CD8-positive, alpha-beta memory T cell (primary cell): ENCODE measurements at regions not wholly inside any gene's neighbourhood (a gene's known extent, or its start where the extent isn't known, plus 50 kb on each side); places are given as distances from the start of the nearest gene placed in this dataset.

ENCODE experiments used
- CTCF ChIA-PET: fragments of 350-600 bp; sonication (Branson Sonifier 250); formaldehyde crosslinking; loops from one replicate; lab custom pipeline; 2021; ENCODE audit warnings: antibody characterized with exemption; lab: Charles Lee
- POLR2A ChIA-PET: fragments of 350-600 bp; sonication (Branson Sonifier 250); formaldehyde crosslinking; loops from one replicate; lab custom pipeline; 2021; ENCODE audit warnings: antibody characterized with exemption; lab: Charles Lee
- DNase-seq, 5 donors: peaks; one replicate each; pipeline versions ENCODE4 v3.0.0 to v3.0.0-alpha.2; 2020 to 2022; ENCODE audit warnings: mixed read lengths in 1 of 5
- H3K27ac ChIP-seq: one replicate; pipeline ENCODE4 v1.7.0; 2013; ENCODE audit warnings: low read depth, mild to moderate bottlenecking, low read length, moderate library complexity
- H3K27me3 ChIP-seq: 2 replicates; pipeline ENCODE4 v1.7.0; 2013; ENCODE audit warnings: low read length, mild to moderate bottlenecking; ENCODE audit not compliant: insufficient read depth, poor library complexity, severe bottlenecking
- H3K36me3 ChIP-seq: 2 replicates; pipeline ENCODE4 v1.7.0; 2013; ENCODE audit warnings: mild to moderate bottlenecking, low read length, moderate library complexity; ENCODE audit not compliant: insufficient read depth
- H3K4me1 ChIP-seq: 2 replicates; pipeline ENCODE4 v1.7.0; 2013; ENCODE audit warnings: mild to moderate bottlenecking, low read length, moderate library complexity; ENCODE audit not compliant: insufficient read depth
- H3K4me3 ChIP-seq: 2 replicates; pipeline ENCODE4 v1.7.0; 2013; ENCODE audit warnings: mild to moderate bottlenecking, low read length
- H3K9me3 ChIP-seq: 2 replicates; pipeline ENCODE4 v1.7.0; 2013; ENCODE audit warnings: mild to moderate bottlenecking, low read length
- H3K27ac Mint-ChIP-seq, 8 donors: one replicate each; pipeline ENCODE4 v1.8.0; 2020 to 2021; ENCODE audit warnings: mixed read lengths in 8 of 8, mild to moderate bottlenecking in 6 of 8, inconsistent platforms in 3 of 8, moderate library complexity in 3 of 8
- H3K27me3 Mint-ChIP-seq, 2 donors: one replicate each; pipeline ENCODE4 v1.8.0; 2020 to 2021; ENCODE audit warnings: mixed read lengths in 2 of 2, mild to moderate bottlenecking in 1 of 2, moderate library complexity in 1 of 2
- H3K36me3 Mint-ChIP-seq, 3 donors: one replicate each; pipeline ENCODE4 v1.8.0; 2020 to 2021; ENCODE audit warnings: mixed read lengths in 3 of 3, inconsistent platforms in 1 of 3, mild to moderate bottlenecking in 1 of 3
- H3K4me1 Mint-ChIP-seq, 3 donors: one replicate each; pipeline ENCODE4 v1.8.0; 2020 to 2021; ENCODE audit warnings: mixed read lengths in 3 of 3, inconsistent platforms in 1 of 3, mild to moderate bottlenecking in 1 of 3
- H3K4me3 Mint-ChIP-seq, 7 donors: one replicate each; pipeline ENCODE4 v1.8.0; 2020 to 2021; ENCODE audit warnings: mixed read lengths in 7 of 7, mild to moderate bottlenecking in 6 of 7, moderate library complexity in 4 of 7, inconsistent platforms in 2 of 7
- H3K9me3 Mint-ChIP-seq, 5 donors: one replicate each; pipeline ENCODE4 v1.8.0; 2020 to 2022; ENCODE audit warnings: mixed read lengths in 5 of 5, mild to moderate bottlenecking in 3 of 5, moderate library complexity in 2 of 5, inconsistent platforms in 1 of 5

DNA sequence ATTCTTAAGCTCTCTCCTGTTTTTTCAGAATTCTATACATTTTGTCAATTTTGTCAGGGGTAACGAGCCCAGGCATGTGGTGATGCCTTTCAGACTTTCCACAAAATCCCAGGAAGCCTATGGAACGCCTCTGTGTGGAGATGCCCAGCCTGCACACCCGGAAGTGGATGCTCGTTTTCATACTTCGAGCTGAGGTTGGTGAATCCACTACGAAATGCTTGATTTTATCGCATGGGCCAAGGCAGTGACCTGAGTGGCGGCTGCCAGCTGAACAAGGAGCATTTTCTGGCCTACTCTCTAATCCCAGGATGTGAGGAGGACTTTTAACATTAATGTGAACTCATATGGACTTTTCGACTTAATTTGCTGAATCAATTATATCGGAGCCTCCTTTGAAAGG lies 426.7 kb upstream of the B3GAT1 start:
- H3K4me3 Mint-ChIP-seq: no peak overlapping the region
- no peak overlapping the region for H3K27ac Mint-ChIP-seq
- ChIA-PET POLR2A (no interaction called here), CTCF (no interaction called here)
- H3K9me3 ChIP-seq: no peaks in the 10 kb centered on the region
- no peak overlapping the region for H3K4me3 ChIP-seq
- H3K4me1 Mint-ChIP-seq: no peaks in the 10 kb centered on the region
- H3K27me3 ChIP-seq: no peaks in the 10 kb centered on the region
- no peaks in the 10 kb centered on the region for H3K36me3 Mint-ChIP-seq
- H3K9me3 Mint-ChIP-seq: no peaks in the 10 kb centered on the region
- peaks cover 16 to 37% of the 10 kb centered on the region in 2 donors for H3K27me3 Mint-ChIP-seq
- DNase-seq: no peak
- H3K36me3 ChIP-seq: no peaks in the 10 kb centered on the region
- H3K27ac ChIP-seq: no peak overlapping the region
- no peaks in the 10 kb centered on the region for H3K4me1 ChIP-seq

DNA sequence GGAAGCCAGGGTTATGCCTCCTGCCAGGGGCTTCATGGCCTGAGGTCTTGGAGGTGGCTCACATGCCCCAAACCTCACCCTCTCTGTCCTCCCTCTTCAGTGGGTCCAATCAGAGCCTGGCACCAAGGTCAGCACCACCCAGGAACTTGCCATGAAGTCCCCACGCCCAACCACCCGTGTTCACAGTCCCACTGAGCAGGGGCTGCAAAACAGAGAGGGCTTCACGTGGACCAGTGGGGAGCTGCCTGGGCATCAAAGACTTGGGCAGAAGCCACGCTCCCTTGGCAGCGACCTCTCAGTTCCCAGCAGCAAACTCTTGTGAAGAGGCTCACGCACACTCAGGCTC lies 425.8 kb upstream of the B3GAT1 start:
- Histone ChIP-seq H3K9me3 (no peaks in the 10 kb centered on the region), H3K36me3 (no peaks in the 10 kb centered on the region), H3K4me1 (no peaks in the 10 kb centered on the region), H3K27me3 (no peaks in the 10 kb centered on the region), H3K4me3 (no peak overlapping the region), H3K27ac (no peak overlapping the region)
- Mint-ChIP-seq H3K27ac (no peak overlapping the region), H3K4me3 (no peak overlapping the region), H3K4me1 (no peaks in the 10 kb centered on the region), H3K27me3 (peaks cover 16 to 31% of the 10 kb centered on the region in 2 donors), H3K36me3 (no peaks in the 10 kb centered on the region), H3K9me3 (no peaks in the 10 kb centered on the region)
- ChIA-PET CTCF (no interaction called here), POLR2A (no interaction called here)
- no peak for DNase-seq

DNA sequence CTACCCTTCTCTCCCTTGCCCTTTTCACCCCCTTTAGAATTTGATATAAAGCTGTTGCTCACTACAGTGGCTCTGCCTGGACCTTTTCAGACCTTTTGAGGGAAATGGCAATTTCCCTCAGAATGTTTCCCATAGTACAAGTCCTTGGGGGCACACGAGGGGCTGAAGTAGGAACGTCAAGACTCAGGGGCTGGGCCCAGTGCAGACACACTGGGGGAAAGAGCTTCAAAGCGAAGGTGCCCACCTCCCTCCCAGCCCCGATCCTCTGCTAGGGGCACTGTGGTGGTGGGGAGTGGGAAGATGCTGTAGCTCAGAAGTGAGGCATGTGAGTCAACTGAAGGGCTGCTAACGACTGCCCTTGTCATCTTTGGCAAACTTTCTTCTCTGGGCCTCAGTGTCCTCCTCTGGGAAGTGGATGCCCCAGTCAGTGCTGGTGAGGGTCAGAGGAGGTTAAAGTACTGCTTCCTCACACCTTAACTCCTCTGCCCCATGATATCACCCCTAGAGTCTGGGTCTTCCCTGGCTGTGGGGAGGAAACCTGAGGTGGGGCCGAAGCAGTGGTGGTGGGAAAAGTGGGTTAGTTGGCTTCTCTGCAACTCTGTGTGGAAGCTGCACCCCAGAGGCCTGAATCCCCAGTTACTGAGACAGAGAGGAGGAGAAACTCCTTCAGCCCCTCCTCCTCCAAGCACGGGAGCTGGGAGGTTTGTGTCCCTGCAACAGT lies 425.3 kb upstream of the B3GAT1 start:
- DNase-seq: no peak
- H3K27me3 Mint-ChIP-seq: peaks cover 14 to 26% of the 10 kb centered on the region in 2 donors
- no peaks in the 10 kb centered on the region for H3K9me3 Mint-ChIP-seq
- Histone ChIP-seq H3K4me3 (no peak overlapping the region), H3K27me3 (no peaks in the 10 kb centered on the region), H3K9me3 (no peaks in the 10 kb centered on the region), H3K27ac (no peak overlapping the region), H3K4me1 (no peaks in the 10 kb centered on the region), H3K36me3 (no peaks in the 10 kb centered on the region)
- no peaks in the 10 kb centered on the region for H3K36me3 Mint-ChIP-seq
- POLR2A ChIA-PET: no interaction called here
- H3K4me1 Mint-ChIP-seq: no peaks in the 10 kb centered on the region
- no peak overlapping the region for H3K4me3 Mint-ChIP-seq
- no peak overlapping the region for H3K27ac Mint-ChIP-seq
- CTCF ChIA-PET: no interaction called here

DNA sequence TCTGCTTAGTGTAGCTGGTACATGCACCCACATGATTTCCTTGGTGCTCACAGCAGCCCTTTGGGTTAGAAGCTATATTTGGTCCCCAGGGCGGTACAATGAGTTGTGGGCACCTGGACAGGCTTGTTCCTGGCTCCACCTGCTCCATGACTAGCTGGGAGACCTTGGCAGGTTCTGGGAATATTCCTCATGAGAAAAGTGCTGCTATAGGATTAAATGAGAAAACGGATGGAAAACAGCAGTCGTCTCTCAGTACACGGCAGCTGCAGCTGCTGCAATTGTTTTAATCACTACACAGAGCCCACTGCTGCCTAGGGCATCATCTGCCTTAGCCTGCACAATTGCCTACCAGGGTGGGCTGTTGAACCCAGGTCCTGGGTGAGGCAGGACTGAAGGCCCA lies 424.5 kb upstream of the B3GAT1 start:
- Histone ChIP-seq H3K4me3 (no peak overlapping the region), H3K4me1 (no peaks in the 10 kb centered on the region), H3K36me3 (no peaks in the 10 kb centered on the region), H3K9me3 (no peaks in the 10 kb centered on the region), H3K27ac (no peak overlapping the region), H3K27me3 (no peaks in the 10 kb centered on the region)
- POLR2A ChIA-PET: no interaction called here
- Mint-ChIP-seq H3K36me3 (no peaks in the 10 kb centered on the region), H3K9me3 (no peaks in the 10 kb centered on the region), H3K4me1 (no peaks in the 10 kb centered on the region), H3K27me3 (peaks cover 12 to 25% of the 10 kb centered on the region in 2 donors), H3K27ac (peak overlapping the region in 1 of 8 donors; percentile 55), H3K4me3 (no peak overlapping the region)
- CTCF ChIA-PET: no interaction called here
- no peak for DNase-seq

DNA sequence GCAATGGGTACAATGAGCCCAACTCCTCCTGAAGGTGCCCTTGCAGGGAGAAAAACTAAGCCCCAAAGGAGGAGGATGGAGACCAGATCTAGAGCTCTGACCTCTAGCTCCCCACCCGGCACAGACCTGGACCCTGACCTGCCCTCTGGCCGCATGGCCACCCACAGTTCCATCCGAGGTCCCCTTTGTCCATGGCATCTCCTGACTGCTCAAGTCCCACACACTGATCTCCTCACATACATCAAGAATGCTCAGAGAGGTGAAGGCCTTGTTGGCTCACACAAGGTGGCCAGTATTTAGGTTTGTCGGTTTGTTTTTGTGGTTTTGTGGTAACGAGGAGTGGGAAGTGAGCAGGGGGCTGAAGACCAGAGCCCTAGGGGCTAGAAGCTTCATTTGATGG lies 423.5 kb upstream of the B3GAT1 start:
- H3K9me3 ChIP-seq: no peaks in the 10 kb centered on the region
- CTCF ChIA-PET: no interaction called here

DNA sequence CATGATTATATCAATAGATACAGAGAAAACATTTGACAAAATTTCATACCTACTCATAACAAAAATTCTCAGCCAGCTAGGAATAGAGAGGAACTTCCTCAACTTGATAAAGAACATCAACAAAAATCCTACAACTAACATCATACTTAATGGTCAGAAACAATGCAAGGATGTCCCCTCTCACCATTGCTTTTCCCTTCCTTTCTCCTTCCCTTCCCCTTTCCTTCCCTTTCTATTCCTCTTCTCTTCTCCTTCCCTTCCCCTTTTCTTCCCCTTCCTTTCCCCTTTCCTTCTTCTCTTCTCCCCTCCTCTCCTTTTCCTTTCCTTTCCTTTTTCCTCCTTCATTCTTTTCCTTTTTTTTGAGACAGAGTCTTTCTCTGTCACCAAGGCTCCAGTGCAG lies 418.3 kb upstream of the B3GAT1 start:
- H3K27ac Mint-ChIP-seq: no peak overlapping the region
- ChIA-PET CTCF (no interaction called here), POLR2A (no interaction called here)
- H3K4me3 Mint-ChIP-seq: no peak overlapping the region
- H3K27ac ChIP-seq: no peak overlapping the region
- no peaks in the 10 kb centered on the region for H3K36me3 Mint-ChIP-seq
- DNase-seq: no peak
- peaks cover 10 to 27% of the 10 kb centered on the region in 2 donors for H3K27me3 Mint-ChIP-seq
- H3K9me3 Mint-ChIP-seq: peaks cover 0 to 3% (median 0%) of the 10 kb centered on the region in 5 donors
- H3K4me1 ChIP-seq: no peaks in the 10 kb centered on the region
- H3K36me3 ChIP-seq: no peaks in the 10 kb centered on the region
- H3K9me3 ChIP-seq: no peaks in the 10 kb centered on the region
- no peaks in the 10 kb centered on the region for H3K27me3 ChIP-seq
- H3K4me3 ChIP-seq: no peak overlapping the region
- H3K4me1 Mint-ChIP-seq: no peaks in the 10 kb centered on the region

More for the DNA sequence above, 423.5 kb upstream of the B3GAT1 start:
- DNase-seq: no peak
- no peak overlapping the region for H3K27ac Mint-ChIP-seq
- H3K36me3 Mint-ChIP-seq: no peaks in the 10 kb centered on the region
- peaks cover 4 to 18% of the 10 kb centered on the region in 2 donors for H3K27me3 Mint-ChIP-seq
- Histone ChIP-seq H3K27ac (no peak overlapping the region), H3K36me3 (no peaks in the 10 kb centered on the region), H3K27me3 (no peaks in the 10 kb centered on the region), H3K4me3 (no peak overlapping the region), H3K4me1 (no peaks in the 10 kb centered on the region)
- H3K4me3 Mint-ChIP-seq: no peak overlapping the region
- H3K4me1 Mint-ChIP-seq: no peaks in the 10 kb centered on the region
- peaks cover 0 to 3% (median 0%) of the 10 kb centered on the region in 5 donors for H3K9me3 Mint-ChIP-seq
- POLR2A ChIA-PET: no interaction called here

DNA sequence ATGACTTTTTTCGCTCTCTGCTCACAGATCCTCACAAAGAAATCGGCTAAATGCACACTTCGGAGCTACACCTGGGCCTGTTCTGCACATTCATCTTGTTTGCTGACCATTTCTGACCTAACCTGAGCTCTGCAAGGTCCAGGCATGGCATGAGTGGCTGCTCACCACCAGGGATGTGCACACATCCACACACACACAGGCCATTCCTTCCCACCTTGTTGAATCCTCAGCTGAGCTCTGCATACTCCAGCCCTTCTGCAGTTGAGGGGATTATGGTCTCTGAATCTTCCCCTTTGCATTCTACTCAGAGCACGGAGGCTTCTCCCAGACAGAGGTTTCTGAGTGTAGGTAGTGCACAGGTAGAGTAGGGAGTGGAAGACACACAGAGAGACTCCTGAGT lies 411.9 kb upstream of the B3GAT1 start:
- H3K4me3 ChIP-seq: no peak overlapping the region
- H3K9me3 Mint-ChIP-seq: no peaks in the 10 kb centered on the region
- no peak for DNase-seq
- CTCF ChIA-PET: no interaction called here
- no peak overlapping the region for H3K4me3 Mint-ChIP-seq
- H3K4me1 Mint-ChIP-seq: no peaks in the 10 kb centered on the region
- no peak overlapping the region for H3K27ac ChIP-seq
- POLR2A ChIA-PET: no interaction called here
- no peak overlapping the region for H3K27ac Mint-ChIP-seq
- no peaks in the 10 kb centered on the region for H3K4me1 ChIP-seq
- no peaks in the 10 kb centered on the region for H3K36me3 Mint-ChIP-seq
- peaks cover 7 to 43% of the 10 kb centered on the region in 2 donors for H3K27me3 Mint-ChIP-seq
- H3K9me3 ChIP-seq: no peaks in the 10 kb centered on the region
- H3K27me3 ChIP-seq: peaks cover 6% of the 10 kb centered on the region
- H3K36me3 ChIP-seq: no peaks in the 10 kb centered on the region

DNA sequence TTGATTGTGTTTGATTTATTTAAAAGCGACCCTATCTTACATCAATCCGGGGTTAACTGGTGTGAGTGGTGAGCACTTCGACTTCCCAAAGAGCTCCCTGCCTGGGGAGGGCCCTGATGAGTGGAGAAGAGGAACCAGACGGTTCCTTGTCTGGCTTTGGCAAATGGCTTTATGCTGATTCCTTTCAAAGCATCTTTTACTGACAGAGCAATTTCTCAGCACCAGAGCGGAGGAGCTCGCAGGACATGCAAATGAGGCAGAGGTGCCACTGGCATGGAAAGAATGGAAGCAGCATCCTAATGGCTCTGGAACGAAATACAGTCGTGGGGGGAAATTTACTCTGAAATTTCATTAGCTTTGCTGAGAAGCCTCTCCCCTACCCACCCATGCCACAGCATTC lies 410.9 kb upstream of the B3GAT1 start:
- no peaks in the 10 kb centered on the region for H3K36me3 Mint-ChIP-seq
- CTCF ChIA-PET: no interaction called here
- no peak for DNase-seq
- no peaks in the 10 kb centered on the region for H3K9me3 Mint-ChIP-seq
- Histone ChIP-seq H3K36me3 (no peaks in the 10 kb centered on the region), H3K4me1 (no peaks in the 10 kb centered on the region), H3K27ac (no peak overlapping the region), H3K4me3 (no peak overlapping the region), H3K9me3 (no peaks in the 10 kb centered on the region), H3K27me3 (peaks cover 6% of the 10 kb centered on the region)
- H3K4me1 Mint-ChIP-seq: no peaks in the 10 kb centered on the region
- no peak overlapping the region for H3K4me3 Mint-ChIP-seq
- no peak overlapping the region for H3K27ac Mint-ChIP-seq
- peaks cover 16 to 48% of the 10 kb centered on the region in 2 donors for H3K27me3 Mint-ChIP-seq
- POLR2A ChIA-PET: no interaction called here
